Erythroblast (primary cell): ENCODE measurements at regions not wholly inside any gene's neighbourhood (a gene's known extent, or its start where the extent isn't known, plus 50 kb on each side); places are given as distances from the start of the nearest gene placed in this dataset.
A peak's percentile ranks its signal among the peaks of the same experiment; 100 is the strongest.
"Not testable (repeated sequence)": the region's sequence is repeated elsewhere in the genome, so short reads cannot be mapped to it uniquely, and the experiment has no call there.

Experiments
- DNase-seq, 2 experiments: peaks; one replicate each; lab custom pipeline; 2025; lab: John Stamatoyannopoulos, UW
- GATA1 ChIP-seq: IDR thresholded peaks from 2 replicates; pipeline ENCODE4 v1.6.1; 2011; ENCODE audit warnings: low read depth, mild to moderate bottlenecking, control low read depth, low read length, moderate library complexity
- POLR2A ChIP-seq: IDR thresholded peaks from 2 replicates; pipeline ENCODE4 v1.6.1; 2011; ENCODE audit warnings: mild to moderate bottlenecking, low read length

DNA sequence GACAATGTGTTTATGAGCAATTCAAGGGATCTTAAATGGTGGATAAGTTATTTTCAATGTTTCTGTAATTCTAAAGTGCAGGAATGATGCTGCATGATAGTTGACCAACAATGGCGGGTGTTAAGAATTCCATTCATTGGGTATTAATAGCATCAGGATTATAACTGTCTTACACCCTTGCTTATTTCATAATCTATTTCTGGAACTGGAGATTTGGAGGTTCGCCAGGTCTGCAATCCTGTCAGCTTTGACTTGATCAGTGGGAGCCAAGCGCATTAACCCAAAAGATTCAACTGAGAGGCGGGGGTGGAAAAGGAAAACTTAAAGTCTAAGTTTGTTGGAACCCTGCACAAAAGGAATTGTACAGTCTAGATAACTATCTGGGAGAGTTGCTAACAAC, 114.9 kb upstream of the ZEB1 start:
- DNase-seq, result no peak
- no peak for TF ChIP-seq GATA1
- no peak for TF ChIP-seq POLR2A

DNA sequence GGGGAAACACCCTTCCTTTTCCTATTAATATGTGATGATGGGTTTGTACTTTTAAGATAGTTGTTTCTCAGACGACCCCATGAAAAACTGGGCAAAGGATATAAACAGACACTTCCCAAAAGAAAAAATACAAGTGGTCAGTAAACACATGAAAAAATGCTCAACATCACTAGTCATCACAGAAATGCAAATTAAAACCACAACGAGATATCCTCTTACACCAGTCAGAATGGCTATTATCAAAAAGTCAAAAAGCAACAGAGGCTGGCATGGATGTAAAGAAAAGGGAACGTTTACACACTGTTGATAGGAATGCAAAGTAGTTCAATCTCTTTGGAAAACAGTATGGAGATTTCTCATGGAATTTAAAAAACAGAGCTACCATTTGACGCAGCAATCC, 111.4 kb upstream of the ZEB1 start:
- DNase-seq, result no peak

DNA sequence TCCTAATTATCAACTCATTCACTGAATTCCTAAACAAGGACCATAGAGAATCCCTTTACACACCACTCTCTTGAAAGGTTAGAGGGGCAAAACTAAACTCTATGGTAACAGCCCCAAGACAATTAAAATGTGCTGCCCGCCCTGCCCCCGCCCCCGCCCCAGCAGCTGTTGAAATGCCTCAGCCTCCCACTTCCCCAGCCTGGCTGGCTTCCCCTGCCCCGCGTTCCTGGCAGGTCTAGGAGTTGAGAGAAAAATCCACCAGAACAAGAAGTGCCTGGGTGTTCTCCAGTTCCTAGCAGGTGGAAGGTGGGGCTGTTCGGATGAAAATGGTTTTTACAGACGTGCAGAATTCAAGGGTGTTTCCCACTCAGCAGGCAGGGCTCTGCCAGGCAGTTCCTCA, 109.5 kb upstream of the ZEB1 start:
- DNase-seq, result no peak
- TF ChIP-seq GATA1, result no peak
- TF ChIP-seq POLR2A, result no peak

More for the DNA sequence above, 111.4 kb upstream of the ZEB1 start:
- TF ChIP-seq POLR2A (no peak), GATA1 (no peak)

DNA sequence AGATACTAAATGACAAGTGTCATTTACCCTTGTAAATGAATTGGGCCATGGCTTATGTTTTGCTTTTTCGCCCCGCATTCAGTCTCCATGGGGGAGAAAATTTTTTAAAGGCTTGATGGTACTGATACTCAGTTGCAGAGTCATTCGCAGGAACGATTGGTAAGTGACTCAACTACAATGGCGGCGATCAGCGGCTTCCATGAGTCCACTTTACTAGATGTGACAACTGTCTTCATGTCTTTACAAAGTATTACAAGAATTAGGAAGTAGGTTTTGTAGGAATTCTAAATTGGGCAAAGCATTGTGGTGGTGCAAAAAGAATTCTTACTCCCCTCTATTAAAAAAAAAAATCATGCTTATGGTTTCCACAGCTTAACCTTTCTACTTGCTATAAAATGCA, 108.8 kb upstream of the ZEB1 start:
- TF ChIP-seq GATA1 (no peak), POLR2A (no peak)
- no peak for DNase-seq

DNA sequence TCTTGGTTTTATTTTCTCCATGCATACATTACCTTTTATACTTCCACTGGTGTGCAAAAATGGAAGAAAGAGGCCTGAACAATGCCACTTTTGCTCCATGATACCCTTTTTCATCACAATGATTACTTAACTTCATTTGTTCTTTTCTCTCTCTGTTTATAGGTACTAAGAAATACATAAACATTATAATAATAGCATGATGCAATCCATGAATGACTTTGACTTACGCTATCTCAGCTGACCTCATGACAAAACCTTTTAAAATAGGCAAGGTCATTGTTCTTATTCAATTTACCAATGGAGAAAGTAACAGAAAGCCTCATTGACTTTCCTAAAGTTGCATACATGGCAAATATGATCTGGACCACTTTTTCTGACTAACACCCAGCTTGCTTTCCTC, 105.1 kb upstream of the ZEB1 start:
- DNase-seq, result no peak
- TF ChIP-seq POLR2A (no peak), GATA1 (no peak)

DNA sequence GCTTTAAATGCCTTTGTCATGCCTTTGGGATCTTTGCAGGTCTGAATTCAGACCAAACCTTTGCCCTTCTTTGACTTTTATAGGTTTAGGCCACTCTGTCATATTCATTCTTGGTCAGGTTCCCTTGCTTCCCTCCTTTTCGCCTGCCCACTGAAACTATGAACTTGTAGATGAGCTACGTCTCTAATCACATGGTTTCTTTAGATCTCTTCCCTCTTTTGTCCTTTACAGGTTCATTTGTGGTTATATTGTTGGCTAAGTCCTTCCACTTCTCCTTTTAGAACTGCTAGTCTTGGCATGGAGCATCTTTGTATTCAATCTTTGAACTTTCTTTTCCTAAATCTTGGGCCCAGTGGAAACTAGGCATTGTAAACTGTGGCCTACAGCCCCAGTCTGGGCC, 104.0 kb upstream of the ZEB1 start:
- TF ChIP-seq GATA1, result no peak
- no peak for DNase-seq

DNA sequence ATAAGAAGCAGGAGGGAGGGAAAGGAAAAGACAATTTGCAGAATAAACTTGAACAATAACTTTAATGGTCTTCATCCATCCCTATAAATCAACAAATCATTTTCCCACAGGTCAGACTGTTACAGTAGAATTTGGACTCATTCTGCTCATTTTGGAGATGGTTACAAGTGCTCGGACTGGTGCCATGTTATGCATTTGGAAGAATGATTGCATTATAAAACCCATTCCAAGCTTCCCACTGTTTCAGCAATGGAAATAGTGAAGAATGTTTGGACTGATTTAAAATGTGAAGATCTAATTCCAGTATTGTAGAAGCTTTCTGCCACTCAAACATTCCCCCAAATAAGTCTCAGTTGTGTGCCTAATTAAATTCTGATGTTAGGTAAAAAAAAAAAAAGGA, 99.7 kb upstream of the ZEB1 start:
- TF ChIP-seq POLR2A (no peak), GATA1 (no peak)
- no peak for DNase-seq

DNA sequence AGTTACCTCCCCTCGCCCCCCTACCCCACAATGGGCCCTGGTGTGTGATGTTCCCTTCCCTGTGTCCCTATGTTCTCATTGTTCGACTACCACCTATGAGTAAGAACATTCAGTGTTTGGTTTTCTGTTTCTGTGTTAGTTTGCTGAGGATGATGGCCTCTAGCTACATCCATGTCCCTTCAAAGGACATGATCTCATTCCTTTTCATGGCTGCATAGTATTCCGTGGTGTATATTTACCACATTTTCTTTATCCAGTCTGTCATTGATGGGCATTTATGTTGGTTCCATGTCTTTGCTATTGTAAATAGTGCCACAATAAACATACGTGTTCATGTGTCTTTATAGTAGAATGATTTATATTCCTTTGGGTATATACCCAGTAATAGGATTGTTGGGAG, 90.2 kb upstream of the ZEB1 start:
- DNase-seq, result not testable (repeated sequence)

DNA sequence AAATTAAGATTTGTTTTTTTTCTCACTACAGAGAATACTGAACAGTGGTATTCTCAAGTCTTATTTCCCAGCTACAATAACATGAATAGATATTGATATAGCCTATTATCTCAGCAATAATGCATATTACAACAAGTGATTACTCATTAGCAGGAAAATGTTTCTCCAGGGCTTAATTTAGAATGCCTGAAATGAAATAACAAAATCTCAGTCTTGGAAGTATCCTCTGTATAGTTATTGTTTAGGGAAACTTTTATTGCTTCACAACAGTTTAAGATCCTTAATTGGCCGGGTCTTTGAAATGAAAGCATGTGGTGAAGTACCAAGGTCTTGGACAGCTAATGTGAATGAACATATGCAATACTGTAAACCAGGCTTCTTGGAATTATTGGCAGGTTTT, 79.1 kb upstream of the ZEB1 start:
- no peak for TF ChIP-seq GATA1
- no peak for TF ChIP-seq POLR2A
- DNase-seq, result no peak

DNA sequence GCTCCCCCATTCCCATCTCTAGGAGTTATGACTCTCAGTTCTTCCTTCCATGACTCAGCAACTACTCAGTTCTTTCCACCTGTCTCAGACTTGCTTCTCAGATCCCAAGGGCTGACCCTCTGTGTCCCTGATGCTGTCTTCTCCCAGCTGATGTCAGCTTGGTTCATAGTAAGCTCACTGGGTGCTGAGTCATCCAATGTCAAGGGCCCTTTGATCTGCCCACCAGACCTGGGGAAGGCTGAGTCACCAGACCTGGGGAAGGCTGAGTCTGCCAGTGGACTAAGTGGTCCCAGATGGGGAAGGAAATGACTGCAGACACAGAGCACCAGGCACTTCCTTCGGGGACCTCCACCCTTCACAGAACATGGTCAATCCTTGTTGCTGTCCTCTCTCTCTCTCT, 76.1 kb upstream of the ZEB1 start:
- DNase-seq, result peak; percentile 2 to 45
- TF ChIP-seq POLR2A (no peak), GATA1 (no peak)

DNA sequence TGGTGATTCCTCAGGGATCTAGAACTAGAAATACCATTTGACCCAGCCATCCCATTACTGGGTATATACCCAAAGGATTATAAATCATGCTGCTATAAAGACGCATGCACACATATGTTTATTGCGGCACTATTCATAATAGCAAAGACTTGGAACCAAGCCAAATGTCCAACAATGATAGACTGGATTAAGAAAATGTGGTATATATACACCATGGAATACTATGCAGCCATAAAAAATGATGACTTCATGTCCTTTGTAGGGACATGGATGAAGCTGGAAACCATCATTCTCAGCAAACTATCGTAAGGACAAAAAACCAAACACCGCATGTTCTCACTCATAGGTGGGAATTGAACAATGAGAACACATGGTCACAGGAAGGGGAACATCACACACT, 67.9 kb upstream of the ZEB1 start:
- not testable (repeated sequence) for DNase-seq

DNA sequence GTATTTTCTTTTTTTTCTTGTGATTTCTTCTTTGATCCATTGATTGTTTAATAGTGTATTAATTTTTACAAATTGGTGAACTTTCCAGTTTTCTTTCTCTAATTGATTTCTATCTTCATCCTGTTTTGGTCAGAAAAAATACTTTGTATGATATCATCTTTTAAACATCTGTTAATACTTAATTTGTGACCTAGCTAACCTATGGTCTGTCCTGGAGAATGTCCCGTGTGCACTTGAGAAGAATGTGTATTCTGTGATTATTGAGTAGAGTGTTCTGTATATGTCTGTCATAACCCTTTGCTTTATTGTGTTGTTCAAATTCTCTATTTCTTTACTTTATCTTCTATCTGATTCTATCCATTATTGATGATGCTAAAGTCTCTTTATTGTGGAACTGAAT, 65.8 kb upstream of the ZEB1 start:
- DNase-seq, result no peak
- TF ChIP-seq GATA1 (no peak), POLR2A (no peak)

DNA sequence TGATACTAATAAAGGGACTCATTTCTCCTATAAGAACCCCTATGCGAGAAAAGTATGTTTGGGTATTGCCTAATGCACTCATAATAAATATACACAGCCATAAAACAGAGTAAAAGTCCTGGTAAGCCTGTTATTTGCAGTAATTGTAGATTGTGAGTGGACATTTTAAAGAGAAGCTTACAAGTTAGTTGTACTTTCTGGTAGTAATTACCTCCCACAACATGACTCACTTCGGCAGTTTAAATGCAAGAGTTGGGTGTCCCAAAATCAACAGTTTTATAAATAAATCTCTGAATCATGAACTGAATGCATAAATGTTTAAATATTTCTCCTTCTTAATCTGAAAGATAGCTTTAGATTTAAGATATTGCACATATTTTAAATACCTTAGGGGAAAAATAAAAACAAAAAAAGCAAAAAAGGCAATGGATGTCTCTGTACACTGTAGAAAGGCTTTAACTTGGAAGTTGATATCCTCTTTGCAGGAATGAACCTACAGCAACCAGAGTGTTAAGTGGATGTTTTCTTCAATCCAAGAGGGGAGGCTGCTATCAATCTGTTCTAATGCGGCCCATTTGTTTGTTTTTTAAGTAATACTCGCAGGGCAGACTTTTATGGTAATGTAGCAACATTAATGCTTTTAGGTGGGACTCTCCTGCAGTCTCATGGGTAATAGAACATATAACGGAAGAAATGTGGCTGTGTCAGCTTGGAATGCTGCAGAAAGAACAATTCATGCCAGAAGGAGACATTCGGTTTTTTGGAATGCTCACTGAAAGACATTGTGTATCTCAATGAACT, 57.3 kb upstream of the ZEB1 start:
- TF ChIP-seq POLR2A (no peak), GATA1 (no peak)
- DNase-seq, result no peak

DNA sequence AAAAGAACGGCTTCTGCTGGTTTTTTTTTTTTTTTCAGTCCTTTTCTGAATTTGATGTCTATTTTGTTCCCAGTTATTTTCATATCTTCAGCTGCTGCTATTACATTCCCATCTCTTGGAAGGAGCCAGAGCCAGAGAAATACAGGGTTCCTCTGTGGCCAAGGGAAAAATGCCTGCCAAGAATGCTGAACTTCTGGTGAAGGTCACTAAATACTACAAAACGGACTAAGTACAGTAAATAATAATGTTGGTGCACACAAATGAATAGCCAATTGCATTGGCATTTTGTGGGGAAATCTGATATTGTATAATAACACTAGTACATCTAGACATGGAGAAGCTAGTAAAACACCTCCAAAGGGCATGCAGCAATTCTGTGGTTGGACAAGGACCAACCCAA, 56.3 kb upstream of the ZEB1 start:
- DNase-seq, result no peak
- TF ChIP-seq GATA1 (no peak), POLR2A (no peak)

DNA sequence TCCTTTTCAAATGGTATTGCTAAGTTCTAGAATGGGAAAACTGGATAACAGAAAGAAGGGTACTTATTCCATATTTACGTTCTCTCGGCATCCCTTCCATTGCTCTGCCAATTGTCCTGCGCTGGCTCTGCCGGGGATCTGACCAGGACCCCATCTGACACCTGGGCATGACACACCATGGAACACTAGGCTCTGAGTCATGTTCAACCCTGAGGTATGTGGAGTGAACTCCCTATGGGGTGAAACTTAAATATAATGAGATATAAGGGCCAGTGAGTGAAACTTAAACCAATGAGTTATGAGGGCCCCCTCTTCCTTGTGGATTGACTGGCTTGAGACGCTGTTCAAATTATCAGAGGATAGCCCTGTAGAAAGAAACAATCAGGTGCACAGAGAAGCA, 55.1 kb upstream of the ZEB1 start:
- no peak for DNase-seq
- TF ChIP-seq GATA1, result no peak
- no peak for TF ChIP-seq POLR2A
